ENCODE measurements at regions not wholly inside any gene's neighbourhood (a gene's known extent, or its start where the extent isn't known, plus 50 kb on each side); places are given as distances from the start of the nearest gene placed in this dataset.
"Not testable (repeated sequence)": the region's sequence is repeated elsewhere in the genome, so short reads cannot be mapped to it uniquely, and the experiment has no call there.

- DNase-seq (ENCODE audit: low read depth) = no peak
- no peak for TF ChIP-seq CTCF (IDR thresholded peaks at IDR 0.05; ENCODE audit: insufficient read depth, low read depth, low read length, missing control alignments)
- H3K4me3 ChIP-seq (ENCODE audit: low read depth, low read length) = no peak overlapping the region
Measured at GRCh38 chr1:198845851-198846250, 207.0 kb downstream of the PTPRC start.

GRCh38 chr1:198846556-198846955, 207.7 kb downstream of the PTPRC start:
- no peak overlapping the region for H3K4me3 ChIP-seq (ENCODE audit: low read depth, low read length)
- DNase-seq (ENCODE audit: low read depth) = no peak
- no peak for TF ChIP-seq CTCF (IDR thresholded peaks at IDR 0.05; ENCODE audit: insufficient read depth, low read depth, low read length, missing control alignments)

- no peak overlapping the region for H3K4me3 ChIP-seq (ENCODE audit: low read depth, low read length)
- DNase-seq (ENCODE audit: low read depth) = no peak
- TF ChIP-seq CTCF (IDR thresholded peaks at IDR 0.05; ENCODE audit: insufficient read depth, low read depth, low read length, missing control alignments) = no peak
Measured at GRCh38 chr1:198848206-198848605, 209.4 kb downstream of the PTPRC start.

GRCh38 chr1:198848649-198849048, 209.8 kb downstream of the PTPRC start:
- no peak for TF ChIP-seq CTCF (IDR thresholded peaks at IDR 0.05; ENCODE audit: insufficient read depth, low read depth, low read length, missing control alignments)
- DNase-seq (ENCODE audit: low read depth) = no peak
- no peak overlapping the region for H3K4me3 ChIP-seq (ENCODE audit: low read depth, low read length)

DNA sequence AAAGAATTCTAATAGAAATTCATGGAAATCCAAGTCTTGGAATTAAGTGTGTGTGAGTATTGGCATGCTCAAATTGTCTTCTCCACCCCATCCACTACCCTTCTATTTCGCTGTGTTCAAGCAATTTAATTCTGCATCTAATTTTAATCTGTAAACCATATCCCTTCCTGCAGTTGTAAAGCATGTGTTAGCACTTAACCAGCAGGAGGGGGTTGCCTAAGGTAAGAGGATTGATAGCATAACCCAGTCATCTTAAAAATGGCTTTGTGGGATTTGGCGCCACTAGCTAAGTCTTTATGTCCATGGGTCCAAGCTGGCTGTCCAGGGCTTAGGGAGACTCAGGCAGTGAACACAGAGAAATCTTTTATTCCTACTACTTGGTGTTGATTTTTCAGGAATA, 210.3 kb downstream of the PTPRC start:
- DNase-seq (ENCODE audit: low read depth) = no peak
- TF ChIP-seq CTCF (IDR thresholded peaks at IDR 0.05; ENCODE audit: insufficient read depth, low read depth, low read length, missing control alignments) = no peak
- H3K4me3 ChIP-seq (ENCODE audit: low read depth, low read length) = no peak overlapping the region

GRCh38 chr1:198850196-198850595, 211.4 kb downstream of the PTPRC start:
- no peak overlapping the region for H3K4me3 ChIP-seq (ENCODE audit: low read depth, low read length)
- no peak for TF ChIP-seq CTCF (IDR thresholded peaks at IDR 0.05; ENCODE audit: insufficient read depth, low read depth, low read length, missing control alignments)
- no peak for DNase-seq (ENCODE audit: low read depth)

DNA sequence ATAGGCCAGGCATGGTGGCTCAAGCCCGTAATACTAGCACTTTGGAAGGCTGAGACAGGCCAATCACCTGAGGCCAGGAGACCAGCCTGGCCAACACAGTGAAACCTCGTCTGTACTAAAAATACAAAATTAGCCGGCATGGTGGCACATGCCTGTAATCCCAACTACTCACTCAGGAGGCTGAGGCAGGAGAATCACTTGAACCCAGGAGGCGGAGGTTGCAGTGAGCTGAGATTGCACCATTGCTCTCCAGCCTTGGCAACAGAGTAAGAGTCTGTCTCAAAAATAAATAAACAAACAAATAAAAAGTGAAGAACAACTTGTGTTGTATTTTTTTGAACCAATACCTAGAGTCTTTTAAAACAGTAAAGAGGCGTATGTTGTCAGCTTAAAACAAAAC, 212.1 kb downstream of the PTPRC start:
- H3K4me3 ChIP-seq (ENCODE audit: low read depth, low read length); DNase-seq (ENCODE audit: low read depth): not testable (repeated sequence)

- no peak for DNase-seq (ENCODE audit: low read depth)
Measured at GRCh38 chr1:198856601-198857000, 217.8 kb downstream of the PTPRC start.

More at GRCh38 chr1:198856601-198857000, 217.8 kb downstream of the PTPRC start:
- H3K4me3 ChIP-seq (ENCODE audit: low read depth, low read length) = no peak overlapping the region
- TF ChIP-seq CTCF (IDR thresholded peaks at IDR 0.05; ENCODE audit: insufficient read depth, low read depth, low read length, missing control alignments) = no peak

Measured in GM12865 (cell line).